ENCODE measurements at regions not wholly inside any gene's neighbourhood (a gene's known extent, or its start where the extent isn't known, plus 50 kb on each side); places are given as distances from the start of the nearest gene placed in this dataset.

DNA sequence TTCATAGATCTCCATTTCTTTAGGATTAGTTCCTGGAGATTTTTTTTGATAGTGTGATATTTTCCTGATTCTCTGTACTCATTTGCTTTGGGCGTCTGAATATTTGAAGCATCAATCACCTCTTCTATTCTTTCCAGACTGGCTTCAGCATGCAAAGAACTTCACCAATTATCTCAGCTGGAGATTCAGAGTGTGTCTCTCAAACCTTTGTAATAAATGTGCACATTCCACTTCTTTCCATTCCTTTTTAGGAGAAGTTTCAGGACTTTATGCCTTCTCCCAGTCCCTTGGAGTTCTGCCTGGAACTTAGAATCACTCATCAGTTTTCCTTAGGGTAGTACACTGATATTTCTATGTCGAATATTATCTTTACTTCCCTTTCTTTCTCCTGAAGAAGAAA, 334.8 kb downstream of the TEX13C start:
- no peak for TF ChIP-seq CTCF (IDR thresholded peaks at IDR 0.05)
- TF ChIP-seq POLR2A (IDR thresholded peaks at IDR 0.05) = no peak
